ENCODE measurements at regions not wholly inside any gene's neighbourhood (a gene's known extent, or its start where the extent isn't known, plus 50 kb on each side); places are given as distances from the start of the nearest gene placed in this dataset.

- peak; percentile 59 for TF ChIP-seq ZFX (CRISPR knock-in tag; IDR thresholded peaks at IDR 0.05)
- TF ChIP-seq ZNF354B (CRISPR knock-in tag; IDR thresholded peaks at IDR 0.05), result no peak
- TF ChIP-seq REST (IDR thresholded peaks at IDR 0.05; ENCODE audit: borderline replicate concordance), result peak; percentile 91
- peak; percentile 32; the same call in 1 of the 2 replicates for TF ChIP-seq REST (CRISPR knock-in tag; IDR thresholded peaks at IDR 0.05; ENCODE audit: low read depth)
- no peak for TF ChIP-seq SMARCA4 (IDR thresholded peaks at IDR 0.05)
- TF ChIP-seq FOXK1 (CRISPR knock-in tag; IDR thresholded peaks at IDR 0.05; ENCODE audit: borderline replicate concordance), result no peak
- no peak for TF ChIP-seq HSF4 (CRISPR knock-in tag; IDR thresholded peaks at IDR 0.05; ENCODE audit: borderline replicate concordance)
- TF ChIP-seq JUN (IDR thresholded peaks at IDR 0.05; ENCODE audit: borderline replicate concordance, low read depth, low read length), result no peak
- no peak for TF ChIP-seq JUN (CRISPR knock-in tag; IDR thresholded peaks at IDR 0.05; ENCODE audit: borderline replicate concordance)
- no peak for TF ChIP-seq IRF2 (CRISPR knock-in tag; IDR thresholded peaks at IDR 0.05)
- 0 out of 2 replicates have a peak, but pooled peaks have one; percentile 10 for TF ChIP-seq SP1 (CRISPR knock-in tag; IDR thresholded peaks at IDR 0.05)
- TF ChIP-seq ZBTB8A (IDR thresholded peaks at IDR 0.05; ENCODE audit: partially characterized antibody), result no peak
- TF ChIP-seq ZNF75A (CRISPR knock-in tag; IDR thresholded peaks at IDR 0.05), result no peak
- peak; percentile 35; the same call in 1 of the 2 replicates for TF ChIP-seq KLF13 (tag; IDR thresholded peaks at IDR 0.05; ENCODE audit: borderline replicate concordance, low read depth)
- no peak for TF ChIP-seq KDM4B (IDR thresholded peaks at IDR 0.05; ENCODE audit: borderline replicate concordance in 2 of 2, low read depth in 1 of 2)
- TF ChIP-seq, protein P1, sequence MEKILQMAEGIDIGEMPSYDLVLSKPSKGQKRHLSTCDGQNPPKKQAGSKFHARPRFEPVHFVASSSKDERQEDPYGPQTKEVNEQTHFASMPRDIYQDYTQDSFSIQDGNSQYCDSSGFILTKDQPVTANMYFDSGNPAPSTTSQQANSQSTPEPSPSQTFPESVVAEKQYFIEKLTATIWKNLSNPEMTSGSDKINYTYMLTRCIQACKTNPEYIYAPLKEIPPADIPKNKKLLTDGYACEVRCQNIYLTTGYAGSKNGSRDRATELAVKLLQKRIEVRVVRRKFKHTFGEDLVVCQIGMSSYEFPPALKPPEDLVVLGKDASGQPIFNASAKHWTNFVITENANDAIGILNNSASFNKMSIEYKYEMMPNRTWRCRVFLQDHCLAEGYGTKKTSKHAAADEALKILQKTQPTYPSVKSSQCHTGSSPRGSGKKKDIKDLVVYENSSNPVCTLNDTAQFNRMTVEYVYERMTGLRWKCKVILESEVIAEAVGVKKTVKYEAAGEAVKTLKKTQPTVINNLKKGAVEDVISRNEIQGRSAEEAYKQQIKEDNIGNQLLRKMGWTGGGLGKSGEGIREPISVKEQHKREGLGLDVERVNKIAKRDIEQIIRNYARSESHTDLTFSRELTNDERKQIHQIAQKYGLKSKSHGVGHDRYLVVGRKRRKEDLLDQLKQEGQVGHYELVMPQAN (IDR thresholded peaks at IDR 0.05; ENCODE audit: borderline replicate concordance), result no peak
These were observed 89.4 kb downstream of the LINGO1 start (continued) for GRCh38 chr15:77543159-77543882.

All from K562 (cell line).